ENCODE measurements at regions not wholly inside any gene's neighbourhood (a gene's known extent, or its start where the extent isn't known, plus 50 kb on each side); places are given as distances from the start of the nearest gene placed in this dataset.
A peak's percentile ranks its signal among the peaks of the same experiment; 100 is the strongest.
"Not testable (repeated sequence)": the region's sequence is repeated elsewhere in the genome, so short reads cannot be mapped to it uniquely, and the experiment has no call there.

DNA sequence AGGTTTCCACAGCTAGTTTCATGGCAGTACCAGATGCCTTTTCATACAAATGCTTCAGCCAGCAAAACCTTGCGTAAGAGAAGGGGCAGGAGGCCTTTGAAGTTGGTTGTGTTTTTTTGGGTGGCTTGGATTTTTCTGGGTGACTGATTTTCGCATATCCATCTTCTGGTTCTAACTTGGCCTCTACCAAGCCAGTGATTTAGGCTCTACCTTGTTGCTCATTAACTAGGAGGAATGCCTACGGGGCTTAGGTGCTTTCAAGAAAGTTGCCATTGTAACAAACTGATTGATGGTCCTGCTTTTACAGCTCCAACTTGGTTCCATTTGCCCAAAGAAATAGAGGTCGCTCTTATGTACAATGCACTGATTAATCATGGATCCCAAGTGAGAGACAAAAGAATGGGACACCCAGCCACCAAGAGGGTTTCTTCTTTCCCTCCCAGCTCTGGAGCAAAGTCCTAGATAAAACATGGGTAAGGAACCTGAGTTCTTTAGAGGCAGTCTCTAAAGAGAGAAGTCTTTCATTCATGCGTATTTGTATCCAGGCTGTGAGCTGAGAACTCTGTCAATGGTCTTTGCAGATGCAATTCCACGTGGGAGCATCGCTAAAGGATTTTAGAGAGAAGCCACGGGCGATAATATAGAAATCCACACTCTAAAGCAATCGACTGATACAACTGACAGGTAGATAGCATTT lies 92.1 kb upstream of the FGFR2 start:
- no peak for DNase-seq

DNA sequence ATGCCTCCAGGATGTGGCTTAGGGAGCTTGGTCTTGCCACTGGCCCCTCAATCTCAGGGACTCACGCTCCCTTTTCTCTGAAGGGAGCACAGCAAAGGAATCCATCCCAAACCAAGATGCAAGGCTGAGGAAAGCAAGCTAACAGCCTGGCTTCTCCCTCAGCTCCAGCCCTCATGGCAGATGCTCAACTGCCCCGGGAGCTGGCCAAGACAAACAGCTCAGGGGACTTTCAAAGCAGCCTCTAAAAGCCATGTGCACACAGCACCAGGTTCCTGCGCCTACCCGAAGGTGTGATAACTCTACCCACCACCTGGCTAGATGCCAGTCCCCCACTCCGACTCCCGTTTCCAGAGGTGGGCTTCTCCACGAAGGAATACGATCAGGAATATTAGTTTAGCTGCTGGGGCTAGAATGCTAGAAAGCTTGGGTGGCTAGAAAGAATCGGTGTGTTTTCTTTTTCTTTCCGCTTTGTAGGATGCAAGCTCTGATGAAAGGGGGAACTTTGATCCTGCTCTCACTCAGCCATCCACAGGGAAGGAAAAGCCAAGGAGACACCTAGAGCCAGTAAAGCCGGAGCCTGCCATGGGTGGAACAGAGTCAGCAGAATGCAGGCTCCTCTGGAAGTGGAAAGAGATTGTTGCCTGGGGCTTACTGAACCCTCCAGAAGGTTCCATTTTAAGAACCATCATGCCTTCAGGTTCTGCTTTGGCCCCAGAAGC lies 89.0 kb upstream of the FGFR2 start:
- no peak for DNase-seq

GRCh38 chr10:121684276-121684675 lies 86.0 kb upstream of the FGFR2 start:
- DNase-seq = no peak

GRCh38 chr10:121683816-121684215 lies 85.6 kb upstream of the FGFR2 start:
- no peak for DNase-seq

- DNase-seq = no peak
These were observed 85.1 kb upstream of the FGFR2 start for GRCh38 chr10:121683366-121683765.

DNA sequence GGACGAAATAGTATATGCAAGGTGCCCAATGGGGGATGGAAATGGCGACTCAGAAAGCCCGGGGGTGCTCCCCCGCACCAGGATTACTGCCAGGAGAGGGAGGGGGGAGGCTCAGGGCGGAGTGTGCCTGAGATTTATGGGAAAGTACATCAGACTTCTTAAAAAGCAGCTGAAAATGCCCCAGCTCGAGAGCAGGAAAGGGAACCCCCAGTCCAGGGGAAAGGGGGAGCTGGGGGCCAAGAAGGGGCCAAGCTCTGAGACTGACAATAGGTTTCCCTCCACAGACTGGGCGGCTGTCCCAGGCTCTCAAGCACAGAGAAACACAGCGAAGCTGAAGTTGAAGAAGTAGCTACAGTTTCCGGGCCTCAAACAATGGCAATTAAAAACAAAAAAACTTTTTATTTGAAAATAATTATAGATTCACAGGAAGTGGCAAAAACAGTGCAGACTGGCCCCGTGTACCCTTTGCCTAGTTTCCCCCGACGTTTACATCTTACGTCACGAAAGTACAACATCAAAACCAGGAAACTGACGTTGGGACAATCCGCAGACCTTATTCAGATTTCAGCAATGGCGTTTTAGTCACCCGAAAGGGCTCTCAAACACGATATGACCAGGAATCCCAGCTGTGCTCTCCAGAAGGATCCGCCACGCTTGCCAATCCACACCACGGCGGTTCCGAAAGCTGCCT lies 83.9 kb upstream of the FGFR2 start:
- DNase-seq = no peak

DNA sequence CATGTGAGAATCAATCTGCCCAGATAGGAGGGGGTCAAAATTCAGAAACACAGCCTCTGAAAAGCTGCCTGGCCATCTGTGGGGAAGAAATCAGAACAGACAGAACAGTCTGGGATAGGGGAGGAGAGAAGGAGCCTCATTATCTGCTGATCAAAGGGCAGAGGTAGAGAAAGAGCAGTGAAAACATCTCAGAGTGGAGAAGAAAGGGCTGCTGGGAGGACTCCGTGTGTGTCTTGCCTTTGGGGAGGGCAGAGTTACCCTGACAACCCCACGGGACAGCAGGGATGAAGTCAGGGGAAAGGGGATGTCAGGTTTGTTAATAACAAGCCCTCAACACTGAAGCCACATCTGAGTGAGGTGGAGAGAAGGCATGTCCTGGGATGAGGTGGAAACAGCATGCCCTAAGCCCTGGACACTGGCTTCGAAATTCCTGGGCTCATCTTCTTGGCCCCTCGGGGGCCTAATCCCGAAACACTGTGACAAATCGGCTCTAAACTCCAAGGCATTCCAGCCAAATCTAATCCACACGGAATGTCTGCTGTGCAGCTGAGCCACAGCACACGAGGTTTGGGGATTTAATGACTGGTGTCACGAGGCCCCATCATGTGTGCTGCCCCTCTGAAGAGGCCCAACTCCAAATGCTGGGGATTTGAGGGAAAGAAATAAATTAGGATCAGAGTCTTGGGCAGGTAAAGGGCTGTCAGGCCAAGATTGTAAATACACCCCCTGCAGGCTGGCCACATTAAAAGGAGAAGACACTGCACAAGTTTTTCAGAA lies 82.8 kb upstream of the FGFR2 start:
- DNase-seq = no peak

- no peak for DNase-seq
These were observed 81.7 kb upstream of the FGFR2 start for GRCh38 chr10:121679916-121680315.

- DNase-seq = no peak
These were observed 80.5 kb upstream of the FGFR2 start for GRCh38 chr10:121678631-121679174.

GRCh38 chr10:121677880-121678279 lies 79.6 kb upstream of the FGFR2 start:
- DNase-seq = no peak

- no peak for DNase-seq
These were observed 77.1 kb upstream of the FGFR2 start for GRCh38 chr10:121675344-121675743.

- no peak for DNase-seq
These were observed 76.6 kb upstream of the FGFR2 start for GRCh38 chr10:121674885-121675284.

- no peak for DNase-seq
These were observed 74.5 kb upstream of the FGFR2 start for GRCh38 chr10:121672733-121673132.

DNA sequence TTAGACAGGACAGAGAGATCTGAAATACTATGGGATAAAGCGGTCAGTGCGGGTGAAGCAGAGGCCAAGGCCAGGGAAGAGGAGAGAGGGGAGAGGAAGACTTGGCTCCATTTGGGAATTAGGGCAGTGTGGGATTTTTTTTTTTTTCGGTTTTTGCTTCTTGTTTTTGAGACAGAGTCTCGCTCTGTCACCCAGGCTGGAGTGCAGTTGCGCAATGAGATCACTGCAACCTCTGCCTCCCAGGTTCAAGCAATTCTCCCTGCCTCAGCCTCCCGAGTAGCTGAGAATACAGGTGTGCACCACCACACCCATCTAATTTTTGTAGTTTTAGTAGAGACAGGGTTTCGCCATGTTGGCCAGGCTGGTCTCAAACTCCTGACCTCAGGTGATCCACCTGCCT lies 71.6 kb upstream of the FGFR2 start:
- DNase-seq = not testable (repeated sequence)

- no peak for DNase-seq
These were observed 70.8 kb upstream of the FGFR2 start for GRCh38 chr10:121669028-121669374.

DNA sequence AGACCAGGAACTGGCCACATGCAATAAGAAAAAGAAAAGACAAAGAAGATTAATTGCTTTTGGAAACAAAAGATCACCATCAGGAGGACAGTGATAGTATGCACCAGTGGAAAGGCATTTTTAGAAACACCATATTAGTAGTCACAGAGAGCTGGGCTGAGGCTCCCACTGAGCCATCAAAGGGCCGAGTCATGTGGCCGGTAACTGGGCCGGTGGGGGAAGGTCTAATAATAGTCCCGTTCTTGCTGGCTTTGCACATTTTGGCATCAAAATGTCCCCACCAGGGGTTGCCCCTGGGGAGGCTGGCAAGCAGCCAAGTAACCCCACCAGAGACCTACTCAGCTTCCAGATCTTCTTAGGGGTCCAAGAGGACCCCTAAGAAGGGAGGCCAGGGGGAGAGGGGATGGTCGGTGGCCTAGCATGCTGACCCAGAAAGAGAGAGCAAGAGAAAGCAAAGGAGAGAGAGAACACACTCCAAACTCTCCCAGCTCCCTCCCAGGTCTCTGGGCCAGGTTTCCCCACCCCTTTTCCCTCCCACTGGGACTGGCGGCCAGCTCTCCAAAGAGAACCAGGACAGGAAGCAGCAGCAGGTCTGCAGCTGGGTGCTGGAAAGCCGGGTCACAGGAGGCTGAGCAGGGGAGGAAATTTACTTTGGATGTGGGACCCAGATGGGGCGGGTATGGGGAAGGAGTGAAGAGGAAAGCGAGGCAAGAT lies 70.2 kb upstream of the FGFR2 start:
- DNase-seq = no peak

- DNase-seq = no peak
These were observed 69.7 kb upstream of the FGFR2 start for GRCh38 chr10:121667948-121668313.

DNA sequence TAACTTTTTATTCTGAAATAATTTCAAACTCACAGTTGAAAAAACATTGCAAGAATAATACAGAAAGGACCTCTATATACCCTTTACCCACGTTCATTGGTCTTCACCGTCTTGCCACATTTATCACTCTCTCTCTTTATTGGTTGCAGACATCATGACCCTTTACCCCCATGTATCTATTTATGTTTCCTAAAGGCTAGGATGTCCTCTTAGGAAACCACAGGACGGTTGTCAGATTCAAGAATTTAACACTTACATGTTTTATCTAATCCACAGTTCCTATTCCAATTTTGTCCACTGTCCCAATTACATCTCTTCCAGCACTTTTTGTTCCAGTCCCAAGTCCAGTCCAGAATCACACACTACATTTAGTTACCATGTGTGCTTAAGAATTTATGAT lies 67.6 kb upstream of the FGFR2 start:
- DNase-seq = no peak

- no peak for DNase-seq
These were observed 66.4 kb upstream of the FGFR2 start for GRCh38 chr10:121664671-121665070.

- DNase-seq = peak; percentile 1
These were observed 65.0 kb upstream of the FGFR2 start for GRCh38 chr10:121662945-121663917.

DNA sequence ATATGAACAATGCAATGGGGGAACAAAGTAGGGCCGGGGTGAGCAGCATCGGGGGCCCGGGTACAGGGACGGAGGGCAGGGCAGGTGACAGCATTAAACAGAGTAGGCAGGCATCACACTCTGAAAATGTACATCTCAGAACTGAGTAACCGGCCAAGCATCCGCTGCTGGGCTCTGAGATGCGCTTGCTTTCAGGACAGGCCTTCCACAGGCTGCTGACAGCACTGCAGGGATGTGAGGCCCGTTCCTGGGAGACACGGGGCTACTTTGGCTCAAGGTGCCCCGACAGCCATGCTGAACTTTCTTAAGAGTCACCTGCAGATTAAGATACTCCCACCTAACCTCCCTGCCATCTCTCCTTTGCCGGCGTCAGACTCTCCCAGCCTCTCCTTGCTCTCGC lies 64.3 kb upstream of the FGFR2 start:
- DNase-seq = no peak

Data from NCI-H748 treated with DMSO at 0.1 percent for 48 hours (cell line).